GM21390 (cell line): ENCODE measurements at regions not wholly inside any gene's neighbourhood (a gene's known extent, or its start where the extent isn't known, plus 50 kb on each side); places are given as distances from the start of the nearest gene placed in this dataset.

Experiments used
- ATAC-seq: cut with Tn5 transposase; IDR thresholded peaks from one replicate; pipeline ENCODE4 v1.9.1; 2021; ENCODE audit not compliant: unreplicated experiment

DNA sequence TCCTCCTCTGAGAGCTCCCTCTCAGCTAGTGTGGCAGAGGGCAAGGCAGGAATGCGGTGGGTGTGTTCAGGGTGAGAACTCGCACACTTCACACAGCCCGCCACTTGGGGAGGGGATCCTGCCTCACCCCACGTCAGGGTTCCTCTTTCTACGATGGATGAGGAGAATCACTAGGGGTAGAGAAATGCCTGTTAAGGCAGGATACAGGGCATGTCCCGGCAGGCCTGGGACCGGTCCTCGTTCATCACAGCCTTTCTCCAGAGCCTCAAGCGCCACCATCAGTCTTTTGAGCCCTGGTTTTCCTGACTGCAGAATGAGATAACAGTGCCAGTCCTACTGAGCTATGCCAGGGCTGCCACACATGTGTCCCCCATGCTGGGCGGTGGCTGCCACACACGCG lies 546.7 kb upstream of the ADARB2 start:
- no peak for ATAC-seq

GRCh38 chr10:2282202-2282601 lies 544.9 kb upstream of the ADARB2 start:
- ATAC-seq: no peak

- ATAC-seq: no peak
Measured at GRCh38 chr10:2280713-2281300, 543.5 kb upstream of the ADARB2 start.

GRCh38 chr10:2279711-2280110 lies 542.4 kb upstream of the ADARB2 start:
- ATAC-seq: no peak

DNA sequence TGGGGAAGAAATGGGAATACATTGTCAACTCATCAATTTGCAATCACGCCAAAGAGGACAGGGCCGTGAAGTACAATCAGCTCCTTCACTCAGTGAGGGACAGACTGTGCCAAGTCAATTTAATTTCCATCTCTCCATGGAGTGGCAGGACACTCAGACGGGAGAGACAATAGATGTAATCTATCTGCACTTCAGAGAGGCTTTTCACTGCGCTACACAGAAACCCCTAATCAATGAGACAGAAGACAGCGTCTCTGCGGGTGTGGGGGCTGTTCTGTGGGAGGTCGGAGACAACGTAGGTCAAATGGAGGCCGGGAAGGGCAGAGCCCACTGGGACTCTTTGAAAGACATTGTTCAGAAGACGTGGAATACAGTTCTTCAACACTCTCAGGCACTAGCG lies 541.0 kb upstream of the ADARB2 start:
- ATAC-seq: no peak

GRCh38 chr10:2263561-2263960 lies 526.2 kb upstream of the ADARB2 start:
- ATAC-seq: no peak

GRCh38 chr10:2262878-2263277 lies 525.6 kb upstream of the ADARB2 start:
- no peak for ATAC-seq

- ATAC-seq: no peak
Measured at GRCh38 chr10:2262333-2262732, 525.0 kb upstream of the ADARB2 start.

DNA sequence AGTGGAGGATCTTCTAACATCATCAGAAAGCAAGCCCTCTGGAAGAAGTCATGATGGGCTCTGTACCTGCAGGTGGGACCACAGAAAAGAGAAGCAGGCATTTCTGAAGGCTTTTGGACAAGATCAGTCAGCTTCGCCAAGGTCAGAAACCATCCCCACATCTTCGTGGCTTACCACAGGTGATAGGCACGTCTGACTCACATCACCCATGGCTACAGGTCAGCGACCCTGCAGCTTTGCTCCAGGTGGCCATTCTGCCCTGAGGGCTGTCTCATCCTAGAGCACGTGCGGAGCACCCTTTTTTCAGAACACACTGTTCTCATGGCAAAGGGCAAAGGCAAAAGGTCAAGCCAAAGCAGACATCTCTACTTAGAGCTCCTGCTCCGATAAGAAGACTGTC lies 518.9 kb upstream of the ADARB2 start:
- ATAC-seq: no peak

GRCh38 chr10:2252096-2252495 lies 514.8 kb upstream of the ADARB2 start:
- no peak for ATAC-seq

GRCh38 chr10:2251631-2252030 lies 514.3 kb upstream of the ADARB2 start:
- ATAC-seq: no peak

GRCh38 chr10:2246747-2247146 lies 509.4 kb upstream of the ADARB2 start:
- ATAC-seq: no peak

GRCh38 chr10:2245580-2245979 lies 508.3 kb upstream of the ADARB2 start:
- no peak for ATAC-seq

DNA sequence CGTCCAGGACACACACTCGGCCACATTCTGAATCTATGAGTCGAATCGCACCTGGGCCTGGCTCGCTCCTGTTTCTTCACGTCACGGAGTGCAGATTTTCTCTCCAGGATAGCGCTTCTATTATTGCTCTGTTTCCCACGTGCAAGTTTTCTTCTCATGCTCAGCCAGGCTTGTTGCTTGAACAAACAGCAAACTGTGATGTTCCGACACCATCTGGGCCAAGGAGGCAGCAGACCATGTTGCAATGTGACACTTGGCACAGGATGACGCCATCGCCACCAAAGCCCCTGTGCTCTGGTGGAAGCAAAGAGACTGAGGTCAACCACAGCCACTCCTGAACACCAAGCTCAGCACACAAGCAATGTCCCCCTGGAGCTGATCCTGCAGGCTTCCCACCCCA lies 507.1 kb upstream of the ADARB2 start:
- no peak for ATAC-seq

DNA sequence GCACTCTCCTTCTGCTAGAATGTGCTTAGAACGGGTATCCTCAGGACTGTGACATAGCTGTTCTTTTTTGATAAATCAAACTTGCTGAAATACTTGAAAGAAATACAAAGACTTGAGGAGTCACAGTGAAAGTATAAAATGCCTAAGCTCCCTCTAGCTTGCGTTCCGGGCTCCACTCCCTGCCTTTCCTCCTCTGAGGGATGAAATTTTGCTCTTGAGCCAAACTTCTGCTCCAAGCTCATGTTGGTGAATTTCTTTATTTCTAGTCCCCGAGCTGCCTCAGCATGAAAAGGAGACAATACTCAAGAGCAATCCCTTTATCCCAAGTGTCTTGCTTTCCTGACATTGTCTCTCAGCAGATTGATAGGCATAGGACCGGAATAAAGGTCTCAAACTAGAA lies 499.6 kb upstream of the ADARB2 start:
- no peak for ATAC-seq

DNA sequence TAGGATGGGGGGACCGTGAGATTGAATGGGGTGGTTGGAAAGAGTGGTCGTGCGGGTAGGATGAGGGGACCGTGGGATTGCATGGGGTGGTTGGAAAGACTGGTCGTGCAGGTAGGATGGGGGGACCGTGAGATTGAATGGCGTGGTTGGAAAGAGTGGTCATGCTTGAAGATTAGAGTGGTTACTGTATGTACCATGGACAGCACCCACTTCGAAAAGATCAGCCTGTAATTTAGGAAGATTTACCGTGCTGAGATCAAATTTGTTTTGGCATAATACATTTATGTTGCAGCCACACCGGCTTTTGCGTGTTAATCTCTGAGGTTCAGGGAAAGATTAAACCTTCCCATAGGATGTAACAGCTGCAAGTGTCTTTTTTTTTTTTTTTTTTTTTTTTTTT lies 495.2 kb upstream of the ADARB2 start:
- ATAC-seq: no peak

DNA sequence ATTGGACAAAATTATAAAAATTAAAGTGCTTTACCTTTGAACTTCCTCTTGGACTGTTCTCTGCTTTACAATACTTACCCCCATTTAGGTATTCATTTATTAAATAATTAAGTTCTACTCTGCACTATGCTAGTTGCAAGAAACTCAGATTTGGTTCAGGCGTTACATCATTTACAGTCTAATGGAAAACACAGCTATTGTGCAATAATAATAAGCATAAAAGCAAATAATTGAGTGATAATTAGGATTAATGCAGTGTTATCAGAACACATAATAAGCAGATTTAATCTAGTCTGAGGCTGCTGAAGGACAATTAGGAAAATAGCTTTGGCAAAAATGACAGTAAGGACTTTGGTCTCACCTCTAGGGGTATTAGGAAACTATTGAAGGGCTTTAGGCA lies 493.2 kb upstream of the ADARB2 start:
- ATAC-seq: no peak

DNA sequence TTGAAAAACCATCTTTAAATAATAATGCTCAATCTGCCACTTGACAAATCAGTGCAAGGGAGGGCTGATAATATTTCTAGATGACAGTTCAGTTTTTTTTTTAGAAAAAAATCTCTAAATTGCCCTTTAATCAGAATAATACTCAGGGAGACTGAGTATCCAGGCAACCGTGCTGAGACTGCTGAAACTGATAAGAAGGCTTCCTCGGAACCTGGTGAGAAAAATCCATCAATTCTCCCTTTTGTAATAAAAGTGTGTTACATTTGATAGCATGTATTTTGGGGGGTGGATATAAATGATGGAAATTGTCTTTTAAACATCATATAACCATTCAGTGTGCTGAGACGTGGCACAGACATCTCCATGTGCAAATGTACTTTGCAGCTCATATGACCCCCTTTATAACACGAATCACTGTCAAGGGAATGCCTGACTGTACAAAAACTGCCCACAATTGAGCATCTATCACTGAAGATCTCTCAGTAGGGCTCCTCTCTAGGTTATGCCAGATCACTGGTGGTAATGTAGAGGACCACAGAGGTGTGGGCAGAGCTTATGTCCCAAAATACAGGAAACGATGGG lies 491.1 kb upstream of the ADARB2 start:
- no peak for ATAC-seq

DNA sequence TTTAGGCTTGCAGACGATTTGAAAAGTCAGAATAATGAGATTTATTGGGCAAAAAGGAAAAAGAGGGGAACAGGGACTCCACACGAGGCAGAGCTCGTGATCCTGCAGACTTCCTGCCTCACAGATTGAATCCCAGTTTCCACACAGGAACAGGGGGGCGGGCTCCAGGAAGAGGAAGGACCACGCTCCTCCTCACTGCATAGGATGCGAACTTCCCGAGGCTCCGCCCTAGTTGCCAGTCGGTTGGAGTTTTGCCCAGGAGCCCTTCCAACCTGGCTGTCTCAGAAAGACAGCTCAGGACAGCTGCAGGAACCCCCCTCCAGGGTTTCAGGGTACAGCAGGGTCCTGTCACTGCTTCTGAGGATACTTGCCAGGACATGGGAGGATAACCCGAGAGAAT lies 488.3 kb upstream of the ADARB2 start:
- no peak for ATAC-seq

DNA sequence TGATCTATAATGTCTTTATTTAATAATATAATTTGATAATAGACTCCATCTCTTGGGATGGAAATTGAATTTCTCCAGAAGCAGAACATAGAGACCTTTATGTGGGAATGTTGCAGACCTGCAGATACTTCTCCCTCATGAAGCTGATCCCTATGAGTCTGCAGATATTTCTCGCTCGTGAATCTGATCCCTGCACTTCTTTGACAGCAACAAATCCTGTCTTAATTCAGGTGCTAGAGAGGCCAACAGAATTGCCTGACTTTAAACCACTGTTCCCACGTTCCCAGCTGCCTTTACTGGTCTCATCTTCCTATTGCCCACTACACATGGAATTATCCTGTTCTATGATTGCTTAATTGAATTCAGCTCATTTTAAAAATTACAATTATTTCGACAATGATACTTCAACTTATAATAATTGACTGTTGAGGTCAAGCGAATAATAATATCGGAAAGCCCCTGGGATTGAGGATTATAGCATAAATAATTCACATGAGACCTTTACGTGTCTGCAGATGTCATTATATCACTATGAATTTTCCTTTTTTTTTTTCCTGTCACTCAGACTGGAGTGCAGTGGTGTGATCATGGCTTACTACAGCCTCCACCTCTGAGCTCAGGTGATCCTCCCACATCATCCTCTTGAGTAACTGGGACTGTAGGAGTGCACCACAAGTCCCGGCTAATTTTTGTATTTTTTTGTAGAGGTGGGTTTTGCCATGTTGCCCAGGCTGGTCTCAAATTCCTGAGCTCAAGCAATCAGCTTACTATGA lies 486.4 kb upstream of the ADARB2 start:
- ATAC-seq: no peak

- no peak for ATAC-seq
Measured at GRCh38 chr10:2222631-2223030, 485.3 kb upstream of the ADARB2 start.

DNA sequence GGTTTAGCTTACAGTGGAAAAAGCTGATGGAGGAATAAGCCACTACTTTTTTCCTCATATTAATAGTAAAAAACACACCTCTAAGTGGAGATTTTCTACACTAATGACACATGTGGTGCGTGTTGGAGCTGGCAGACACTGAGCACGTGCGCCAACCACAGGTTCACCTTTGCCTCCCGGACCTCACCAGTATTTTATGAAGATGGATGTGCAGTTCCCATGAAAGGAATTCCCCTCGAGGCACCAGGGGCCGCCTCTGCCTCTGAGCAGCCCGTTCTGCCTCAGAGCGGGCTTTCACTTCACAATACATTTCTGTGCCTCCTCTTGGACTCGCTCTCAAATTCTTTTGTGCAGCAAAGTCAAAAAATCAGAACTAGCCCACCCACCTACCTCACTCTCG lies 477.5 kb upstream of the ADARB2 start:
- no peak for ATAC-seq

GRCh38 chr10:2214092-2214491 lies 476.8 kb upstream of the ADARB2 start:
- no peak for ATAC-seq
